Stomach (tissue), 8 donors: ENCODE measurements at regions not wholly inside any gene's neighbourhood (a gene's known extent, or its start where the extent isn't known, plus 50 kb on each side); places are given as distances from the start of the nearest gene placed in this dataset.

Experiments
- DNase-seq, 2 donors: peaks; one replicate each; pipeline versions ENCODE4 v3.0.0 to v3.0.0-alpha.2; 2013 to 2019
- H3K27ac ChIP-seq, 5 donors: fragments of 200-600 bp in 4 of 5; sonication (generic) in 4 of 5; one replicate each; pipeline ENCODE4 v1.5.1; 2013 to 2019; ENCODE audit warnings: mild to moderate bottlenecking in 1 of 5, moderate library complexity in 1 of 5
- H3K27me3 ChIP-seq, 3 donors: fragments of 200-600 bp; sonication (generic); one replicate each; pipeline ENCODE4 v1.5.1; 2017 to 2019; ENCODE audit warnings: mixed run types in 1 of 3
- H3K36me3 ChIP-seq, 4 donors: fragments of 200-600 bp; sonication (generic); 1 replicate in 3 of 4; 2 replicates in 1 of 4; pipeline ENCODE4 v1.5.1; 2016 to 2019
- H3K4me1 ChIP-seq, 4 donors: fragments of 200-600 bp; sonication (generic); one replicate each; pipeline ENCODE4 v1.5.1; 2016 to 2019
- H3K4me3 ChIP-seq, 4 donors: fragments of 200-600 bp; sonication (generic) in 3 of 4; one replicate each; pipeline ENCODE4 v1.5.1; 2016 to 2019; ENCODE audit warnings: mild to moderate bottlenecking in 1 of 4
- H3K9me3 ChIP-seq, 4 donors: fragments of 200-600 bp; sonication (generic); one replicate each; pipeline ENCODE4 v1.5.1; 2016 to 2019
- CTCF ChIP-seq, 7 experiments: fragments of 450-650 bp in 4 of 7; fragments of 200-600 bp in 3 of 7; sonication (generic) in 3 of 7; IDR thresholded peaks; one replicate each; pipeline ENCODE4 v1.5.1; 2016 to 2019; ENCODE audit warnings: antibody characterized with exemption in 7 of 7, control low read depth in 2 of 7, mild to moderate bottlenecking in 1 of 7
- EP300 ChIP-seq: sonication (generic); formaldehyde crosslinking; IDR thresholded peaks from one replicate; pipeline ENCODE4 v1.6.1; 2017; ENCODE audit warnings: antibody characterized with exemption
- POLR2A ChIP-seq, 4 donors: fragments of 450-650 bp; IDR thresholded peaks; one replicate each; pipeline ENCODE4 v1.6.1; 2016; ENCODE audit warnings: antibody characterized with exemption in 4 of 4, control low read depth in 2 of 4, mild to moderate bottlenecking in 1 of 4, moderate library complexity in 1 of 4
- POLR2AphosphoS5 ChIP-seq, 3 donors: sonication (generic); formaldehyde crosslinking; IDR thresholded peaks; one replicate each; pipeline ENCODE4 v1.6.1; 2016; ENCODE audit warnings: antibody characterized with exemption in 3 of 3
- WGBS, 5 donors: extraction: QIAGEN DNeasy Blood & Tissue Kit in 3 of 5; methylation state at CpG; one replicate each; pipeline versions ENCODE4 v1.1.5 to v1.1.7; 2013 to 2018; 5-methylcytosine and 5-hydroxymethylcytosine counted together
- intact Hi-C: fragments of 100-400 bp; cut with DNase I; formaldehyde crosslinking; loops from one replicate; pipeline ENCODE4 v1.15.1; 2023; ENCODE audit warnings: low total_unique reads
- donor health status: healthy with polysubstance abuse.
- donor health status: Bipolar disorder and iron deficiency.
- donor health status: healthy.

GRCh38 chr18:73384246-73384645 lies 516.5 kb upstream of the NETO1 start:
- Histone ChIP-seq H3K36me3 (no peaks in the 10 kb centered on the region), H3K27me3 (no peaks in the 10 kb centered on the region), H3K4me3 (no peak overlapping the region), H3K9me3 (peaks cover 0 to 5% (median 0%) of the 10 kb centered on the region in 4 donors), H3K27ac (no peak overlapping the region), H3K4me1 (no peaks in the 10 kb centered on the region)
- 72 to 79% (median 75%) methylated on average over 4 of the region's 4 CpGs for WGBS, 5 donors
- DNase-seq, result no peak
- TF ChIP-seq POLR2AphosphoS5 (IDR thresholded peaks at IDR 0.05) (no peak), EP300 (no peak), POLR2A (IDR thresholded peaks at IDR 0.05) (no peak), CTCF (IDR thresholded peaks at IDR 0.05) (no peak)
- intact Hi-C loops, result no loop called here

DNA sequence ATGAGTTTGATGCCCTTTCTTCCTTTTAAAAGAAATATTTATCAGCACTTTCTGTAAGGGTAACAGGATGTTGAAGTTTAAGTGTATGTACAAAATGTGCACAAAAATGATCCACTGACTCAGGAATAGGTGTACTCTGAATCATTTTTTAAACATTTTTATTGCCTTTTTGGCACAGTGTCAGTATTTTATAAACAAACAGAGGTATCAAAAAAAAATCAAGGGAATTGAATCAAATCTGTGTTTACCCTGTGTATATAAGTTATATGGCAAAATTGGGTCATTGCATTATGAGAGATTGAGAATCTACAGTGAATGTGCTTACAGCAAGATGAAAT lies 513.9 kb upstream of the NETO1 start:
- Histone ChIP-seq H3K4me1 (no peaks in the 10 kb centered on the region), H3K4me3 (no peak overlapping the region), H3K27me3 (no peaks in the 10 kb centered on the region), H3K27ac (no peak overlapping the region), H3K9me3 (peaks cover 0 to under 1% (median 0%) of the 10 kb centered on the region in 4 donors), H3K36me3 (no peaks in the 10 kb centered on the region)
- no peak for DNase-seq
- TF ChIP-seq EP300 (no peak), POLR2AphosphoS5 (IDR thresholded peaks at IDR 0.05) (no peak), CTCF (IDR thresholded peaks at IDR 0.05) (no peak), POLR2A (IDR thresholded peaks at IDR 0.05) (no peak)
- intact Hi-C loops, result no loop called here

DNA sequence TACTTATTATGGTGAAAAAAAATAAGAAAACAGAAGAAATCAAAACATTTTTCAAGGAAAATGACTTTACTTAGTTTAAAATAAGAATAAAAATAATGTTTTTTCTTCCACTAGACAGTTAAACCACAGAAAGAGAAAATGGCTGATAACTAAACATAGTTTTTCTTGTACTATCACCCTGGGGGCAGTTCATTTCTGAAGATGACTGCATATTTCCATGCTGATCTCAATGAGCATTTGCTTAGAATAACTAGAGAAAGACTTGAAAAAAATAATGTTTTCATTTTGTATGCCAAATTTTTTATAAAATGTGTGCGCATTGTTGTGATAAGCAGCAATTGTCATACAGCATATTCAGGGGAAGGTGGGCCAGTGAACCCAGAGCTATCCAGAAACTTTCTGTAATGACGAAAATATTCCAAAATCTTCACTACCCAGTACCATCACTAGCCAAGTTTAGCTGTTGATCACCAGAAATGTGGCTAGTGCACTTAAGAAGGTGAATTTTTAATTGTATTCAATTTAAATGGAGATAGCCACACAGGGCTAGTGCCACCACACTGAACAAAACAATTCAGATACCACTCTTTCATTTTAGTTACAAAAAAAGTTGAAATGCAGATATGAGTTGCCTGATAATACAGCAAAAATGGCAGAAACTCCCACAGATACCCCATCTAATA lies 513.4 kb upstream of the NETO1 start:
- Histone ChIP-seq H3K4me1 (no peaks in the 10 kb centered on the region), H3K27me3 (no peaks in the 10 kb centered on the region), H3K4me3 (no peak overlapping the region), H3K27ac (no peak overlapping the region), H3K36me3 (no peaks in the 10 kb centered on the region), H3K9me3 (no peaks in the 10 kb centered on the region)
- 77 to 86% (median 83%) methylated on average over 2 of the region's 2 CpGs for WGBS, 5 donors
- DNase-seq, result no peak
- TF ChIP-seq POLR2A (IDR thresholded peaks at IDR 0.05), result no peak
- TF ChIP-seq POLR2AphosphoS5 (IDR thresholded peaks at IDR 0.05), result no peak
- TF ChIP-seq CTCF (IDR thresholded peaks at IDR 0.05), result no peak
- no peak for TF ChIP-seq EP300
- intact Hi-C loops, result no loop called here

DNA sequence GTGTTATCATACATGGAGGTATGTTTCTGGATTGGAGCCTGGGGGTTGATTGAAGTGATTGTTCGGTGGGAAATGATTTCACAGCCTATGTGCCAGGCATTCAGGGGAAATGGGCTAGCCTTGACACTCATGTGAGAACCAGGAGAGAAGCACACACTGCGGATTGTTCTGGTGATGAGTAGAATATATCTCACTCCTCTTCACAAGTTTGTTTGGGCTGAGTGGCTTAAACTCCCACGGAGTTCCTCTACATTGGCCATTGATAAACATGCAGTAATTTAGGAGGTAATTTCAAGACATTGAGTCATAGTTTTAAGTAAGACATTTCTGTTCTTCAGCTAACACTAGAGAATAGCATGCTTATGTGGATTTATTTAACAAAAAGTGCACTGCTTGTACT lies 498.9 kb upstream of the NETO1 start:
- no peaks in the 10 kb centered on the region for H3K4me1 ChIP-seq
- DNase-seq, result no peak
- intact Hi-C loops, result no loop called here
- no peak overlapping the region for H3K4me3 ChIP-seq
- TF ChIP-seq EP300 (no peak), POLR2A (IDR thresholded peaks at IDR 0.05) (no peak), POLR2AphosphoS5 (IDR thresholded peaks at IDR 0.05) (no peak), CTCF (IDR thresholded peaks at IDR 0.05) (no peak)
- H3K9me3 ChIP-seq, result peaks cover 0 to 17% (median 10%) of the 10 kb centered on the region in 4 donors
- H3K27ac ChIP-seq, result no peak overlapping the region
- 76 to 88% (median 79%) methylated on average over 3 of the region's 3 CpGs for WGBS, 5 donors
- H3K36me3 ChIP-seq, result no peaks in the 10 kb centered on the region
- H3K27me3 ChIP-seq, result no peaks in the 10 kb centered on the region
